ENCODE measurements at regions not wholly inside any gene's neighbourhood (a gene's known extent, or its start where the extent isn't known, plus 50 kb on each side); places are given as distances from the start of the nearest gene placed in this dataset.
"Not testable (repeated sequence)": the region's sequence is repeated elsewhere in the genome, so short reads cannot be mapped to it uniquely, and the experiment has no call there.

- peak; percentile 72 for DNase-seq
Observed at GRCh38 chr7:6991169-6991611, 165.1 kb upstream of the CCZ1B start.

GRCh38 chr7:6991686-6992085, 165.6 kb upstream of the CCZ1B start:
- DNase-seq, result not testable (repeated sequence)

- not testable (repeated sequence) for DNase-seq
Observed at GRCh38 chr7:6992133-6992532, 166.1 kb upstream of the CCZ1B start.

GRCh38 chr7:6995026-6995425, 169.0 kb upstream of the CCZ1B start:
- DNase-seq, result not testable (repeated sequence)

- DNase-seq, result not testable (repeated sequence)
Observed at GRCh38 chr7:6995493-6996289, 169.6 kb upstream of the CCZ1B start.

- DNase-seq, result not testable (repeated sequence)
Observed at GRCh38 chr7:6999067-6999666, 173.1 kb upstream of the CCZ1B start.

GRCh38 chr7:7002418-7003062, 176.5 kb upstream of the CCZ1B start:
- DNase-seq, result peak; percentile 95

GRCh38 chr7:7005303-7005702, 177.0 kb upstream of the C1GALT1 start:
- no peak for DNase-seq

GRCh38 chr7:7005949-7006348, 176.4 kb upstream of the C1GALT1 start:
- not testable (repeated sequence) for DNase-seq

- not testable (repeated sequence) for DNase-seq
Observed at GRCh38 chr7:7011241-7011640, 171.1 kb upstream of the C1GALT1 start.

- DNase-seq, result not testable (repeated sequence)
Observed at GRCh38 chr7:7011751-7012150, 170.6 kb upstream of the C1GALT1 start.

- no peak for DNase-seq
Observed at GRCh38 chr7:7014827-7015595, 167.3 kb upstream of the C1GALT1 start.

- DNase-seq, result no peak
Observed at GRCh38 chr7:7017707-7018280, 164.6 kb upstream of the C1GALT1 start.

GRCh38 chr7:7018290-7018689, 164.1 kb upstream of the C1GALT1 start:
- DNase-seq, result no peak

- DNase-seq, result no peak
Observed at GRCh38 chr7:7032221-7032620, 150.1 kb upstream of the C1GALT1 start.

GRCh38 chr7:7035851-7036250, 146.5 kb upstream of the C1GALT1 start:
- no peak for DNase-seq

- DNase-seq, result not testable (repeated sequence)
Observed at GRCh38 chr7:7042286-7042893, 140.0 kb upstream of the C1GALT1 start.

GRCh38 chr7:7044806-7045205, 137.5 kb upstream of the C1GALT1 start:
- no peak for DNase-seq

GRCh38 chr7:7048213-7048612, 134.1 kb upstream of the C1GALT1 start:
- no peak for DNase-seq

- DNase-seq, result no peak
Observed at GRCh38 chr7:7051206-7051877, 131.0 kb upstream of the C1GALT1 start.

GRCh38 chr7:7054252-7054830, 128.0 kb upstream of the C1GALT1 start:
- no peak for DNase-seq

Measured in DMS153 (cell line).